Esophagus (tissue), 2 donors: ENCODE measurements at regions not wholly inside any gene's neighbourhood (a gene's known extent, or its start where the extent isn't known, plus 50 kb on each side); places are given as distances from the start of the nearest gene placed in this dataset.
"Not testable (repeated sequence)": the region's sequence is repeated elsewhere in the genome, so short reads cannot be mapped to it uniquely, and the experiment has no call there.

Experiments
- H3K27ac ChIP-seq, 2 donors: one replicate each; pipeline ENCODE4 v1.5.1; 2013; ENCODE audit warnings: low read depth in 2 of 2, mild to moderate bottlenecking in 2 of 2, inconsistent platforms in 1 of 2, low read length in 1 of 2, moderate library complexity in 1 of 2
- H3K27me3 ChIP-seq, 2 donors: one replicate each; pipeline ENCODE4 v1.6.1; 2013; ENCODE audit warnings: low read length in 2 of 2, control low read depth in 1 of 2, mild to moderate bottlenecking in 1 of 2; ENCODE audit not compliant: insufficient read depth in 2 of 2, control insufficient read depth in 1 of 2
- H3K36me3 ChIP-seq, 2 donors: one replicate each; pipeline ENCODE4 v1.6.1; 2013; ENCODE audit warnings: low read length in 1 of 2; ENCODE audit not compliant: control insufficient read depth in 2 of 2, insufficient read depth in 2 of 2
- H3K4me1 ChIP-seq, 2 donors: one replicate each; pipeline ENCODE4 v1.6.1; 2013; ENCODE audit warnings: low read length in 1 of 2; ENCODE audit not compliant: control insufficient read depth in 2 of 2, insufficient read depth in 2 of 2
- H3K4me3 ChIP-seq, 2 donors: one replicate each; pipeline ENCODE4 v1.5.1; 2013; ENCODE audit warnings: low read length in 2 of 2, mild to moderate bottlenecking in 2 of 2, low read depth in 1 of 2, moderate library complexity in 1 of 2
- H3K9me3 ChIP-seq, 2 donors: one replicate each; pipeline ENCODE4 v1.6.1; 2013; ENCODE audit warnings: mild to moderate bottlenecking in 2 of 2, low read depth in 1 of 2, low read length in 1 of 2, moderate library complexity in 1 of 2; ENCODE audit not compliant: control insufficient read depth in 2 of 2, insufficient read depth in 1 of 2
- WGBS, 2 donors: extraction: QIAGEN DNeasy Blood & Tissue Kit; methylation state at CpG; one replicate each; pipeline ENCODE4 v1.1.7; 2013; 5-methylcytosine and 5-hydroxymethylcytosine counted together
- donor health status: healthy with polysubstance abuse.
- donor health status: Bipolar disorder and iron deficiency.

- WGBS, 2 donors: 85 to 92% methylated on average over 6 of the region's 6 CpGs
- H3K9me3 ChIP-seq: no peaks in the 10 kb centered on the region
- H3K27me3 ChIP-seq: peaks cover 0 to 4% of the 10 kb centered on the region in 2 donors
- no peak overlapping the region for H3K27ac ChIP-seq
- H3K36me3 ChIP-seq: no peaks in the 10 kb centered on the region
- H3K4me1 ChIP-seq: no peaks in the 10 kb centered on the region
- H3K4me3 ChIP-seq: no peak overlapping the region
Measured at GRCh38 chr15:39517122-39517855, 63.6 kb upstream of the THBS1 start.

- 84 to 90% methylated on average over 5 of the region's 5 CpGs for WGBS, 2 donors
- not testable (repeated sequence) for H3K27me3 ChIP-seq, H3K4me1 ChIP-seq, H3K36me3 ChIP-seq, H3K4me3 ChIP-seq, H3K9me3 ChIP-seq, H3K27ac ChIP-seq
Measured at GRCh38 chr15:39523968-39524367, 56.9 kb upstream of the THBS1 start.

DNA sequence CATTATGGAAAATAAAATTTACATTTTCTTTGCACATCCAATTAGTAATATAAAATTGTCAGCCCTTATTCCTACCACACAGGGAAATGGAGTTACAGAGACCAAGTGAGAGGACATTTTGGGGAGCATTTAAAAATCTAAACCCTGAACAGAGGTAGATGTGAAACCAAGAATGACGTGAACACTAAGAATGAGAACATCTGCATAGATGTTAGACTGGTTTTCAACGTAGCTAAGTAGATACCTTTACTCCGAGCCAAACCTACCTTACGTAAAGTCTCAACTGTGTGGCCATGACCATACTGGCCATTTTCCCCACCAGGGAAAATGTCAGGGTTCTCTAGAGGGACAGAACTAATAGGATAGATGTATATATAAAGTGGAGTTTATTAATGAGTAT, 51.4 kb upstream of the THBS1 start:
- H3K9me3 ChIP-seq: no peaks in the 10 kb centered on the region
- peaks cover 0 to 2% of the 10 kb centered on the region in 2 donors for H3K4me1 ChIP-seq
- no peaks in the 10 kb centered on the region for H3K27me3 ChIP-seq
- no peak overlapping the region for H3K27ac ChIP-seq
- H3K4me3 ChIP-seq: no peak overlapping the region
- WGBS, 2 donors: 93 to 95% methylated on average over 4 of the region's 4 CpGs
- H3K36me3 ChIP-seq: no peaks in the 10 kb centered on the region

DNA sequence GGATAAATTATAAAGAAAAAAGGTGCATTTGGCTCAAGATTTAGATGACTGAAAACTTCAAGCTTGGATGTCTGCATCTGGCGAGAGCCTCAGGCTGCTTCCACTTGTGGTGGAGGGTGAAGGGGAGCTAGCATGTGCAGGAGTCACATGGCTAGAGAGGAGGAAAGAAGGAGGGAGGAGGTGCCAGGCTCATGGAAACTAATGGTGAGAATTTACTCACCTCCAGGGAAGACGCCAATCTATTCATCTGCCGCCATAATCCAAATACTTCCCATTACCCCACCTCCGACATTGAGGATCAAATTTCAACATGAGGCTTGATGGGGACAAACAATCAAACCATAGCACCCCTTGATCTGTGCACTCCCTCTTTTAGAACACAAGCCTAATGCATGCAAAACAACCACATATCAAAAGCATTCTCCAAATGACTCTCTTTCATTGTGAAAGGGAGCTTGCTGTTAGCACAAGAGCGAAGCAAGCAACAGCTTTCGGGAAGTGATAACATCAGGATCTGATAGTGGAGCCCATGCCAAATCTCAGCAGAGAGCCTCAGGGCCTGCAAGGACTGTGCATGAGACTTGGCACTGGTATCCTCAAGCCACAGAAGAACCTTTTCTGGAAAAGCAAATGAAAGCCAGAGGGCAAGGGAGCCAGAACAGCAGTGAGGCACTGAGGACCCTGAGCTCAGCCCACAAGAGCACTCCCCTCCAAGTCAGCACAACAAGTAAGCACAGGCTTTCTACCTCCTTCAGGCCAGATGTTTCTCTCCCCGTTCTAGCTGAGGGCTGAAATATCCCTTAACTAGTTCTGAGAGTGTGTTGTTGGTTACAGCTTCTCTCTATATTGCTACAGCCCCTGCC, 50.2 kb upstream of the THBS1 start:
- H3K9me3 ChIP-seq: no peaks in the 10 kb centered on the region
- H3K4me3 ChIP-seq: no peak overlapping the region
- no peaks in the 10 kb centered on the region for H3K36me3 ChIP-seq
- 52 to 58% methylated on average over 7 of the region's 7 CpGs for WGBS, 2 donors
- peak overlapping the region in 1 of 2 donors; percentile 53 for H3K27ac ChIP-seq
- H3K27me3 ChIP-seq: no peaks in the 10 kb centered on the region
- peaks cover 0 to 2% of the 10 kb centered on the region in 2 donors for H3K4me1 ChIP-seq
